Esophagus (tissue), 2 donors: ENCODE measurements at regions not wholly inside any gene's neighbourhood (a gene's known extent, or its start where the extent isn't known, plus 50 kb on each side); places are given as distances from the start of the nearest gene placed in this dataset.
A peak's percentile ranks its signal among the peaks of the same experiment; 100 is the strongest.
"Not testable (repeated sequence)": the region's sequence is repeated elsewhere in the genome, so short reads cannot be mapped to it uniquely, and the experiment has no call there.

Experiments
- H3K27ac ChIP-seq, 2 donors: one replicate each; pipeline ENCODE4 v1.5.1; 2013; ENCODE audit warnings: low read depth in 2 of 2, mild to moderate bottlenecking in 2 of 2, inconsistent platforms in 1 of 2, low read length in 1 of 2, moderate library complexity in 1 of 2
- H3K27me3 ChIP-seq, 2 donors: one replicate each; pipeline ENCODE4 v1.6.1; 2013; ENCODE audit warnings: low read length in 2 of 2, control low read depth in 1 of 2, mild to moderate bottlenecking in 1 of 2; ENCODE audit not compliant: insufficient read depth in 2 of 2, control insufficient read depth in 1 of 2
- H3K36me3 ChIP-seq, 2 donors: one replicate each; pipeline ENCODE4 v1.6.1; 2013; ENCODE audit warnings: low read length in 1 of 2; ENCODE audit not compliant: control insufficient read depth in 2 of 2, insufficient read depth in 2 of 2
- H3K4me1 ChIP-seq, 2 donors: one replicate each; pipeline ENCODE4 v1.6.1; 2013; ENCODE audit warnings: low read length in 1 of 2; ENCODE audit not compliant: control insufficient read depth in 2 of 2, insufficient read depth in 2 of 2
- H3K4me3 ChIP-seq, 2 donors: one replicate each; pipeline ENCODE4 v1.5.1; 2013; ENCODE audit warnings: low read length in 2 of 2, mild to moderate bottlenecking in 2 of 2, low read depth in 1 of 2, moderate library complexity in 1 of 2
- H3K9me3 ChIP-seq, 2 donors: one replicate each; pipeline ENCODE4 v1.6.1; 2013; ENCODE audit warnings: mild to moderate bottlenecking in 2 of 2, low read depth in 1 of 2, low read length in 1 of 2, moderate library complexity in 1 of 2; ENCODE audit not compliant: control insufficient read depth in 2 of 2, insufficient read depth in 1 of 2
- WGBS, 2 donors: extraction: QIAGEN DNeasy Blood & Tissue Kit; methylation state at CpG; one replicate each; pipeline ENCODE4 v1.1.7; 2013; 5-methylcytosine and 5-hydroxymethylcytosine counted together
- donor health status: healthy with polysubstance abuse.
- donor health status: Bipolar disorder and iron deficiency.

- H3K4me3 ChIP-seq = no peak overlapping the region
- no peak overlapping the region for H3K27ac ChIP-seq
- no peaks in the 10 kb centered on the region for H3K36me3 ChIP-seq
- peaks cover 0 to 4% of the 10 kb centered on the region in 2 donors for H3K4me1 ChIP-seq
- WGBS, 2 donors = 80 to 83% methylated on average over 14 of the region's 14 CpGs
- no peaks in the 10 kb centered on the region for H3K9me3 ChIP-seq
- no peaks in the 10 kb centered on the region for H3K27me3 ChIP-seq
Observed at GRCh38 chr12:34217660-34218059, 195.4 kb downstream of the ALG10 start.

DNA sequence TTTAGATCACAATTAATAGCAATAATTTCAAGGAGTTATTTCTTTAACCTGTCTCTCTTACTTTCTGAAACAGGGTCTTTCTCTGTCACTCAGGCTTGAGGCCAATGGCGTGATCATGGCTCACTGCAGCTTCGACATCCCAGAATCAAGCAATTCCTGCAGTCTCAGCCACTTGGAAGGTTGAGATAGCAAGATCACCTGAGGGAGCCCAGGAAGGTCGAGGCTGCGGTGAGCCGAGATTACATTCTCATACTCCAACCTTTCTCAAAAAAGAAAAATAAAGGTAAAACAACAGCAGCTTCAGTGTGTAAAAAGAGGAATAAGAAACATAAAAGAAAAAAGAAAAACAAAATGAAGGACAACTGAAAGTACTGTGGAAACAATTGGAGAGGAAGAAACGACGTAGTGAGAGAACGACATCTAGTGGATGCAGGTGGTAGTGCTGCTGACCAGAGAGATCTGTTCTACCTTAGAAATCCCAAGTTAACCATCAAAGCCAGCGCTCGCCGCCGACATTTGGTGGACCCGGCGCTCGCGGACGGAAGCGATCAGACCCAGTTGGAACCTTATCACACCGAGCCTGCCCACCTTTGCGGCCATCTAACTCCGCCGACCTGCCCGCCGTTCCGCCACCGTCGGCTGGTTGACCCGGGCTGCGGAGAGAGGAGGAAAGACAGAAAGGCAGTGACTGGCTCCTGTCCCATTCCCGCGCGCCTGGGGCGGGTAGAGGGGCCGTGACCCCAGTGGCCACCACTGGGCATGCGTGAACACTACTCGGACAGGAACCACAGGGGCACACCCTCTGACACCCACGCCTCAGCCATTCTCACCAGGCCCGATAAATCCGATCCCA is 196.1 kb downstream of the ALG10 start:
- Histone ChIP-seq H3K4me3 (peak overlapping the region; percentile 38 to 57), H3K27ac (no peak overlapping the region), H3K27me3 (no peaks in the 10 kb centered on the region), H3K36me3 (no peaks in the 10 kb centered on the region), H3K9me3 (no peaks in the 10 kb centered on the region), H3K4me1 (peaks cover 0 to 4% of the 10 kb centered on the region in 2 donors)
- WGBS, 2 donors = 8 to 17% methylated on average over 39 of the region's 39 CpGs

- Histone ChIP-seq H3K9me3 (no peaks in the 10 kb centered on the region), H3K4me1 (peaks cover 0 to 4% of the 10 kb centered on the region in 2 donors), H3K27me3 (no peaks in the 10 kb centered on the region), H3K36me3 (no peaks in the 10 kb centered on the region), H3K4me3 (peak overlapping the region; percentile 38 to 57), H3K27ac (no peak overlapping the region)
- 43 to 44% methylated on average over 42 of the region's 42 CpGs for WGBS, 2 donors
Observed at GRCh38 chr12:34219046-34219770, 196.9 kb downstream of the ALG10 start.

DNA sequence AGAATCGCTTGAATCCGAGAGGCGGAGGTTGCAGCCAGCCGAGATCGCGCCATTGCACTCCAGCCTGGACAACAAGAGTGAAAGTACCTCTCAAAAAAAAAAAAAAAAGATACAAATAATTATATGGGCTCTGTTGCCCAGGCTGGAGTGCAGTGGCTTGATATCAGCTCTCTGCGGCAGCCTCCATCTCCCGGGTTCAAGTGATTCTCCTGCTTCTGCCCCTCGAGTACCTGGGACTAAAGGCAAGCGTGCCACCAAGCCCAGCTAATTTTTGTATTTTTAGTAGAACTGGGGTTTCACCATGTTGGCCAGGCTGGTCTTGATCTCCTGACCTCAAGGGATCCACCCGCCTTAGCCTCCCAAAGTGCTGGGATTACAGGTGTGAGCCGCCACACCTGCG is 197.8 kb downstream of the ALG10 start:
- not testable (repeated sequence) for H3K27me3 ChIP-seq, H3K36me3 ChIP-seq, H3K4me3 ChIP-seq, H3K4me1 ChIP-seq, H3K27ac ChIP-seq, H3K9me3 ChIP-seq
- 93 to 96% methylated on average over 13 of the region's 13 CpGs for WGBS, 2 donors

GRCh38 chr12:34223640-34224039 is 201.3 kb downstream of the ALG10 start:
- no peaks in the 10 kb centered on the region for H3K9me3 ChIP-seq
- 82 to 86% methylated on average over 3 of the region's 3 CpGs for WGBS, 2 donors
- H3K27me3 ChIP-seq = no peaks in the 10 kb centered on the region

GRCh38 chr12:34226044-34226443 is 203.7 kb downstream of the ALG10 start:
- H3K27me3 ChIP-seq, H3K4me1 ChIP-seq, H3K9me3 ChIP-seq, H3K36me3 ChIP-seq, H3K4me3 ChIP-seq, H3K27ac ChIP-seq: not testable (repeated sequence)

More at GRCh38 chr12:34223640-34224039, 201.3 kb downstream of the ALG10 start:
- Histone ChIP-seq H3K4me3 (no peak overlapping the region), H3K36me3 (no peaks in the 10 kb centered on the region), H3K27ac (no peak overlapping the region), H3K4me1 (peaks cover 0 to 4% of the 10 kb centered on the region in 2 donors)

DNA sequence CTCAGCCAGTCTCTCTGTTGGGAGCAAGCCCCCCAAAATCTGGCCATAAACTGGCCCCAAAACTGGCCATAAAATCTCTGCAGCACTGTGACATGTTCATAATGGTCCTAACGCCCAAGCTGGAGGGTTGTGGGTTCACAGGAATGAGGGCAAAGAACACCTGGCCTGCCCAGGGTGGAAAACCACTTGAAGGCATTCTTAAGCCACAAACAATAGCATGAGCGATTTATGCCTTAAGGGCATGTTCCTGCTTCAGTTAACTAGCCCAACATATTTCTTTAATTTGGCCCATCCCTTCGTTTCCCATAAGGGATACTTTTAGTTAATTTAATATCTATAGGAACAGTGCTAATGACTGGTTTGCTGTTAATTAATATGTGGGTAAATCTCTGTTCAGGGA is 205.8 kb downstream of the ALG10 start:
- not testable (repeated sequence) for H3K4me1 ChIP-seq, H3K27ac ChIP-seq, H3K27me3 ChIP-seq, H3K36me3 ChIP-seq, H3K4me3 ChIP-seq, H3K9me3 ChIP-seq
- 46 to 50% methylated on average over 3 of the region's 3 CpGs for WGBS, 2 donors

DNA sequence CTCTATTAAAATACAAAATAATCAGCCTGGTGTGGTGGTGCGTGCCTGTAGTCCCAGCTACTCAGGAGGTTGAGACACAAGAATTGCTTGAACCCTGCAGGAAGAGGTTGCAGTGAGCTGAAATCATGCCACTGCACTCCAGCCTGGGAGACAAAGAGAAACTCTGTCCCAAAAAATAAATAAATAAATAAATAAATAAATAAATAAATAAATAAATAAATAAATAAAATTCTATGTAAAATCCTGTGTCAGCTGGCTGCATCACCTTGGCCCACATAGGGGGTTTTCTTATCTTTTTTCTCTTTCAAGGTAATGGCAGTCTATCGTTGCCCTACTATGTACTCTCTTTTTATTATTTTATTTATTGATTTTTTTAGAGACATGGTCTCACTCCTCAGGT is 206.7 kb downstream of the ALG10 start:
- H3K9me3 ChIP-seq, H3K36me3 ChIP-seq, H3K4me3 ChIP-seq, H3K27me3 ChIP-seq, H3K4me1 ChIP-seq, H3K27ac ChIP-seq: not testable (repeated sequence)
- 73 to 74% methylated on average over 2 of the region's 2 CpGs for WGBS, 2 donors

DNA sequence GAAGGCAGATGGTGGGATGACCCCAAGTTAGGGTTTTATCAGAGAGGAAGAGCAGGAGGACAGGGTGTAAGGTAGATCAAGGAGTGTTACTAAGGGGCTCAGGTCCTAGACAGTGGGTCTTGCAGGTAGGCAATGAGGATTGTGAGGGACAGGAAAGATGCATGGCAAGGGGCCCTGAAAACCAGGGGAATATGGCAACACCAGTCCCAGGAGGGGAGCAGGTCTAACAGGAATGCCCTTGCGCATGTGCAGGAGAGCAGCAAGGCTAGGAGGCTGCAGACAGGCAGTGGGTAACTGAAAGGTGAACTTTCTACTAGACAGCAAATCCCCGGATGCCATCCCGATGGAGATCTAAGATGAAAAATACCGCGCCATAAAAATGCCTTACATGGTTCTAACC is 211.3 kb downstream of the ALG10 start:
- no peaks in the 10 kb centered on the region for H3K27me3 ChIP-seq
- 91 to 96% methylated on average over 5 of the region's 5 CpGs for WGBS, 2 donors
- no peak overlapping the region for H3K27ac ChIP-seq

DNA sequence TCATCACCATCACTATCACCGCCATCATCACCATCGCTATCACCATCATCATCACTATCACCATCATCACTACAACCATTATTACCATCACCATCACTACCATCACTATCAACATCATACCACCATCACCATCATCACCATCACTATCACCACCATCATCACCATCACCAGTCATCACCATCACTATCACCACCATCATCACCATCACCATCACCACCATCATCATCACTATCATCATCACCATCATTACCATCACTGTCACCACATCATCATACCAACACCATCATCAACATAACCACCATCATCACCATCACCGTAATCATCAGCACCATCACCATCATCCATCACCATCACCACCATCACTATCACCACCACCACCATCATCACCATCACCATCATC is 213.8 kb downstream of the ALG10 start:
- no peaks in the 10 kb centered on the region for H3K27me3 ChIP-seq
- H3K27ac ChIP-seq = no peak overlapping the region
- no peak overlapping the region for H3K4me3 ChIP-seq
- H3K9me3 ChIP-seq = no peaks in the 10 kb centered on the region
- H3K36me3 ChIP-seq = no peaks in the 10 kb centered on the region
- 71 to 83% methylated on average over 3 of the region's 3 CpGs for WGBS, 2 donors
- H3K4me1 ChIP-seq = no peaks in the 10 kb centered on the region

More for the DNA sequence above, 211.3 kb downstream of the ALG10 start:
- Histone ChIP-seq H3K36me3 (no peaks in the 10 kb centered on the region), H3K9me3 (no peaks in the 10 kb centered on the region), H3K4me1 (no peaks in the 10 kb centered on the region), H3K4me3 (no peak overlapping the region)
